RKO (cell line): ENCODE measurements at regions not wholly inside any gene's neighbourhood (a gene's known extent, or its start where the extent isn't known, plus 50 kb on each side); places are given as distances from the start of the nearest gene placed in this dataset.

ENCODE experiments used
- DNase-seq: peaks from one replicate; pipeline ENCODE4 v3.0.0-alpha.2; 2016; ENCODE audit warnings: low spot score

- DNase-seq: no peak
Observed at GRCh38 chr3:132898141-132898540, 140.1 kb upstream of the TMEM108 start.

- no peak for DNase-seq
Observed at GRCh38 chr3:132892956-132893355, 145.2 kb upstream of the TMEM108 start.

- DNase-seq: no peak
Observed at GRCh38 chr3:132881756-132882409, 156.3 kb upstream of the TMEM108 start.

- no peak for DNase-seq
Observed at GRCh38 chr3:132880986-132881385, 157.2 kb upstream of the TMEM108 start.

- DNase-seq: no peak
Observed at GRCh38 chr3:132879656-132880055, 157.4 kb upstream of the NPHP3 start.

GRCh38 chr3:132874701-132875100 lies 152.5 kb upstream of the NPHP3 start:
- peak; percentile 10 for DNase-seq

GRCh38 chr3:132872711-132873110 lies 150.5 kb upstream of the NPHP3 start:
- DNase-seq: no peak

GRCh38 chr3:132871956-132872355 lies 149.7 kb upstream of the NPHP3 start:
- DNase-seq: no peak

- no peak for DNase-seq
Observed at GRCh38 chr3:132870541-132870940, 148.3 kb upstream of the NPHP3 start.

- no peak for DNase-seq
Observed at GRCh38 chr3:132867956-132868355, 145.7 kb upstream of the NPHP3 start.

GRCh38 chr3:132867526-132867925 lies 145.3 kb upstream of the NPHP3 start:
- no peak for DNase-seq

GRCh38 chr3:132857317-132857716 lies 135.1 kb upstream of the NPHP3 start:
- no peak for DNase-seq

- DNase-seq: no peak
Observed at GRCh38 chr3:132854856-132855535, 132.8 kb upstream of the NPHP3 start.

- no peak for DNase-seq
Observed at GRCh38 chr3:132847849-132848625, 125.8 kb upstream of the NPHP3 start.

- DNase-seq: no peak
Observed at GRCh38 chr3:132843851-132844553, 121.8 kb upstream of the NPHP3 start.

- no peak for DNase-seq
Observed at GRCh38 chr3:132843349-132843748, 121.1 kb upstream of the NPHP3 start.

- DNase-seq: no peak
Observed at GRCh38 chr3:132841621-132842020, 119.4 kb upstream of the NPHP3 start.

GRCh38 chr3:132840201-132840700 lies 118.0 kb upstream of the NPHP3 start:
- no peak for DNase-seq

- DNase-seq: no peak
Observed at GRCh38 chr3:132838477-132838876, 116.3 kb upstream of the NPHP3 start.

GRCh38 chr3:132837615-132838014 lies 115.4 kb upstream of the NPHP3 start:
- no peak for DNase-seq

- DNase-seq: no peak
Observed at GRCh38 chr3:132834356-132834755, 112.1 kb upstream of the NPHP3 start.

GRCh38 chr3:132829101-132829500 lies 106.9 kb upstream of the NPHP3 start:
- no peak for DNase-seq
